ENCODE measurements at regions not wholly inside any gene's neighbourhood (a gene's known extent, or its start where the extent isn't known, plus 50 kb on each side); places are given as distances from the start of the nearest gene placed in this dataset.
"Not testable (repeated sequence)": the region's sequence is repeated elsewhere in the genome, so short reads cannot be mapped to it uniquely, and the experiment has no call there.

DNA sequence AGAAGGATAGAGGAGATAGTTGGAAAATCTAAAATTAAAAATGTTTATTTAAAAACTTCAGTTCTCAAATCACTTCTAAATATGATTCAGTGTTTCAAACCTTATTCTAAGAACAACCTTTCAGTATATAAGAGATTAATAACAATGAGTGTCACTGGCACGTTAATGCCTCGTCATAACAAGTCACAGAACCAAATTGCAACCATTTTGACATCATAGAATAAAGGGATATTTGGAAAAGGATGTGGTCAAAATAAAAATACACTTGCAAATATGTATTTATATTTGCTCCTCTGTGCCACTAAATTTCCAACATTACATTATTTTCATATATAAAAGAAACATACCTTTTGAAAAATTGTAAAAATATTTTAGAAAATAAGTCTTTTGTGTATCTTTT lies 1090.6 kb downstream of the SUCLG1 start:
- no peak overlapping the region for H3K4me3 ChIP-seq (ENCODE audit: low read depth, low read length)
- TF ChIP-seq, protein P1, sequence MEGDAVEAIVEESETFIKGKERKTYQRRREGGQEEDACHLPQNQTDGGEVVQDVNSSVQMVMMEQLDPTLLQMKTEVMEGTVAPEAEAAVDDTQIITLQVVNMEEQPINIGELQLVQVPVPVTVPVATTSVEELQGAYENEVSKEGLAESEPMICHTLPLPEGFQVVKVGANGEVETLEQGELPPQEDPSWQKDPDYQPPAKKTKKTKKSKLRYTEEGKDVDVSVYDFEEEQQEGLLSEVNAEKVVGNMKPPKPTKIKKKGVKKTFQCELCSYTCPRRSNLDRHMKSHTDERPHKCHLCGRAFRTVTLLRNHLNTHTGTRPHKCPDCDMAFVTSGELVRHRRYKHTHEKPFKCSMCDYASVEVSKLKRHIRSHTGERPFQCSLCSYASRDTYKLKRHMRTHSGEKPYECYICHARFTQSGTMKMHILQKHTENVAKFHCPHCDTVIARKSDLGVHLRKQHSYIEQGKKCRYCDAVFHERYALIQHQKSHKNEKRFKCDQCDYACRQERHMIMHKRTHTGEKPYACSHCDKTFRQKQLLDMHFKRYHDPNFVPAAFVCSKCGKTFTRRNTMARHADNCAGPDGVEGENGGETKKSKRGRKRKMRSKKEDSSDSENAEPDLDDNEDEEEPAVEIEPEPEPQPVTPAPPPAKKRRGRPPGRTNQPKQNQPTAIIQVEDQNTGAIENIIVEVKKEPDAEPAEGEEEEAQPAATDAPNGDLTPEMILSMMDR (IDR thresholded peaks at IDR 0.05; ENCODE audit: low read depth, low read length) = no peak

DNA sequence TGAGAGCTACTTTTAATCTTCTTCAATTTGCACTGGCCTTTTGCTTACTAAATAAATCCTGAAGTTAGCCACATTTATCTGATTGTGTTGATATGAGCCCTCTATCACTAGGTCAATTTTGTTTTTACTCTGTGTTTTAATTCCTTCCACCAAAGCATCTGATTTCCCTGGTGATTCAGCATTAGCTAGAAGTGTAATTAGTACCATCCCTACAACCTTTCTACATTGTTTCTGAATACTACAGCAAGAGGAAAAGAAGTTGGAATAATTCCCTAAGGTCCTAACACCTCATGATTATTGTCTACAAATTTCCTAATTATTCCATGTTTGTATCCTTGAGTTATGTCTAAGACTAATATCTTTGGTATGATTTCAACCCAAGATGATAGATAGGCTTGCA lies 1093.6 kb downstream of the SUCLG1 start:
- TF ChIP-seq, protein P1 (IDR thresholded peaks at IDR 0.05; ENCODE audit: low read depth, low read length) = no peak
- no peak overlapping the region for H3K4me3 ChIP-seq (ENCODE audit: low read depth, low read length)

DNA sequence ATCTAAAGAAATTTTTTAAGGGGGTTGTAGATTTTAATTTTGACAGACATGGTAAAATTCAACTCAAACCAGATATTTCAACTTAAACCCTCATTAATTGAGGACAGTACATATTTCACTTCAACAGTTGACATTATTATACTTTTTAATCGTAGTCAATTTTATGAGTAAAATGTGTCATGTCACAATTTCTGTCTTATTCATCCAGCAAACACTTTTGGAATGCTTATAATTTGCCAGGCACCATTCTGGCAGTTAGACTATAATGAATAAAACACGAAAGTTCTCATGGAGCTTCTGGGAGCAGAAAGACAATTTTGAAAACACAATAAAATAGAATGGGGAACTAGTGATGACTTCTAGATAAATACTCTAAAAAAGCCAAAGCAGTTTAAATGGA lies 1094.8 kb downstream of the SUCLG1 start:
- TF ChIP-seq, protein P1 (IDR thresholded peaks at IDR 0.05; ENCODE audit: low read depth, low read length) = no peak
- no peak overlapping the region for H3K4me3 ChIP-seq (ENCODE audit: low read depth, low read length)

DNA sequence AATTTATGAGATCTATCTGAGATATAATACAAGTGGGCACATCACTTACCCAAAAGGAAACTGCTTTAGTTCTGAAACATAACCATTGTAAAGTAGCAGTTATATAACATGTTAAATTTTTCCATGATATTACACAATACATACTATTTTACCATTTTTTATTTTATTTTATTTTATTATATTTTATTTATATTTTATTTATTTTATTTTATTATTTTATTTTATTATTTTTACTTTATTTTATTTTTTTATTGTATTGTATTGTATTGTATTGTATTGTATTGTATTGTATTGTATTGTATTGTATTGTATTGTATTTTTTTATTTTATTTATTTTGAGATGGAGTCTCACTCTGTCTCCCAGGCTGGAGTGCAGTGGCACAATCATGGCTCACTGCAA lies 1095.9 kb downstream of the SUCLG1 start:
- not testable (repeated sequence) for H3K4me3 ChIP-seq (ENCODE audit: low read depth, low read length)

DNA sequence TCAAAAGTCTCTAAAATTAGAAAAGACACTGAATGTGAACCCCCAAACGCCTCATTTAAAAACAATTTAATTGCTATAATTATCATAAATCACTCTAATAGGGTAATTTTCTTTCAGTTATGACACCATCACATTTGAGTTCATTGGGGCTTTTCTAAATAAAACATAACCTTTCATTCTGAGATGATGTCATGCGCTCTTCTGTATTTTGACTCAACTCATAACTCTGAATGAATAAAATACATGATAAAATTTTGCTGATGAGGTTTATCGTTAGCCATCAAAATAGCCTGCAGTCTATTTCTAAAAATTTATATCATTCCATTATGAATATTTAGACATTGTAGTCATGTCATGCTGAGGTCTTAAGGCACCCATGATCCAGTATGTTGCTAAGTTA lies 1099.7 kb downstream of the SUCLG1 start:
- H3K4me3 ChIP-seq (ENCODE audit: low read depth, low read length) = no peak overlapping the region
- TF ChIP-seq, protein P1 (IDR thresholded peaks at IDR 0.05; ENCODE audit: low read depth, low read length) = no peak

DNA sequence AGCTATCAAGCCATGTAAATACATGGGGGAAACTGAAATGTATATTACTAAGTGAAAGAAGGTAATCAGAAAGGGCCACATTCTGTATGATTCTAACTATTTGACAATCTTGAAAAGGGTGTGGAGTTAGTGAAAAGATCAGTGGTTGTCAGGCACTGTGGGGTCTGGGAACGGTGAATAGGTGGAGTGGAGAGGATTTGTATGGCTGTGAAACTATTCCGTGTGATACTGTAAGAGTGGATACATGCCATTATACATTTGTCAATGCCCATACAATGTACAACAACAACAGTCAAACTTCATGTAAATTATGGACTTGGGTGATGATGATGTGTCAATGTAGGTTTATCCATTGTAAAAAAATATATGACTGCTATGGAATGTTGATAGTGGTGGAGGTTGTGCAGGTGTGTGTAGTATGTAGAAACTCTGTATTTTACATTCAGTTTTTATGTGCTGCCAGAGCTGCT lies 1116.2 kb downstream of the SUCLG1 start:
- TF ChIP-seq, protein P1 (IDR thresholded peaks at IDR 0.05; ENCODE audit: low read depth, low read length) = no peak

DNA sequence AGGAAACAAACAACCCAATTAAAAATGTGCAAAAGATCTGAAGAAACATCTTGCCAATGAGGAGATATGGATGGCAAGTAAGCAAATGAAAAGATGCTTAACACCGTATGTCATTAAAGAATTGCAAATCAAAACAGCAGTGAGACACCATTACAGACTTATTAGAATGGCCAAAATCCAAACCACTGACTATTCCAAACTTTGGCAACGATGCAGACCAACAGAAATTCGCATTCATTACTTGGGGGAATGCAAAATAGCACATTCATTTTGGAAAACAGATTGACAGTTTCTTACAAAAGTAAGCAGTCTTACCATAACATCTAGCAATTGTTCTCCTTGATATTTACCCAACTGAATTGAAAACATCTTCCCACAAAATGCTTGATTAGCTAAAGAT lies 1118.7 kb downstream of the SUCLG1 start:
- H3K4me3 ChIP-seq (ENCODE audit: low read depth, low read length) = no peak overlapping the region
- TF ChIP-seq, protein P1 (IDR thresholded peaks at IDR 0.05; ENCODE audit: low read depth, low read length) = no peak

More for the DNA sequence above, 1116.2 kb downstream of the SUCLG1 start:
- H3K4me3 ChIP-seq (ENCODE audit: low read depth, low read length) = no peak overlapping the region

DNA sequence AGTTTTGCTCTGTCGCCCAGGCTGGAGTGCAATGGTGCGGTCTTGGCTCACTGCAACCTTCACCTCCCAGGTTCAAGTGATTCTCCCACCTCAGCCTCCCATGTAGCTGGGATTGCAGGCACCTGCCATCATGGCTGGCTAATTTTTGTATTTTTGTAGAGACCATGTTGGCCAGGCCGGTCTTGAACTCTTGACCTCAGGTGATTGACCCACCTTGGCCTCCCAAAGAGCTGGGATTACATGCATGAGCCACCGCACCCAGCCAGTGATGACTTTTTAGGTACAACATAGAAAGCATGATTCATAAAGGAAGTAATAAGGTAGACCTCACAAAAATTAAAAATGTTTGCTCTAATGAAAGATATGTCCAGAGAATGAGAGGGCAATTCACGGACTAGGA lies 1119.1 kb downstream of the SUCLG1 start:
- H3K4me3 ChIP-seq (ENCODE audit: low read depth, low read length) = not testable (repeated sequence)
